Chondrocyte (in vitro differentiated cells): ENCODE measurements at regions not wholly inside any gene's neighbourhood (a gene's known extent, or its start where the extent isn't known, plus 50 kb on each side); places are given as distances from the start of the nearest gene placed in this dataset.
A peak's percentile ranks its signal among the peaks of the same experiment; 100 is the strongest.

Source experiments
- DNase-seq: peaks from one replicate; pipeline ENCODE4 v3.0.0; 2021; ENCODE audit warnings: mixed read lengths, low spot score
- H3K27ac Mint-ChIP-seq: one replicate; pipeline ENCODE4 v1.8.0; 2021; ENCODE audit warnings: mild to moderate bottlenecking, moderate library complexity, mixed read lengths; ENCODE audit not compliant: unreplicated experiment
- H3K27me3 Mint-ChIP-seq: 2 replicates; pipeline ENCODE4 v1.8.0; 2021; ENCODE audit warnings: low read depth, mixed read lengths
- H3K36me3 Mint-ChIP-seq: 2 replicates; pipeline ENCODE4 v1.8.0; 2021; ENCODE audit warnings: low read depth, mixed read lengths
- H3K4me1 Mint-ChIP-seq: 2 replicates; pipeline ENCODE4 v1.8.0; 2021; ENCODE audit warnings: low read depth, mild to moderate bottlenecking, mixed read lengths
- H3K4me3 Mint-ChIP-seq: one replicate; pipeline ENCODE4 v1.8.0; 2021; ENCODE audit warnings: mild to moderate bottlenecking, moderate library complexity, mixed read lengths; ENCODE audit not compliant: unreplicated experiment
- H3K9me3 Mint-ChIP-seq: 2 replicates; pipeline ENCODE4 v1.8.0; 2021; ENCODE audit warnings: low read depth, mixed read lengths
- CTCF ChIP-seq: fragments of 200-600 bp; sonication (generic); IDR thresholded peaks from 2 replicates; pipeline ENCODE4 v1.5.0; 2021; ENCODE audit warnings: antibody characterized with exemption, mild to moderate bottlenecking, moderate library complexity

- no peak overlapping the region for H3K4me3 Mint-ChIP-seq
Measured at GRCh38 chr15:95127356-95127755, 896.0 kb downstream of the MCTP2 start.

DNA sequence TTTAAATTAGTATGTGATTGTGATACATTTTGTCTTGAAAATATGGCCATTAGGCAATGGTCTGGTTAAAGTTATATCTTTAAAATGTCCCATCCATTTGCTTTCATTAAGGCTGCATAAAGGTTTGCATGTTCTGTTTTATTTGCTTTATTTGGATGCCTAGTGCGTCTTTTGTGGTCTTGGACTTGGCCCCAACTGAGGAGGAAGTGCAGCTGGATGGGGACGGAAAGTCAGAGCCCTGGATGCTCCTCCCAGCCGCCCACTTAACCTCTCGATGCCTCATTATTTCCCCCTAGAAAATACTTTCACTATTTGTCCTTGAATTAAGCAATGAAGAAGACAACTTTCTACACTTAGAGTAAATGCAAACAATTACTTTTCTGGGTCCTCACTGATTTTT is 898.2 kb downstream of the MCTP2 start:
- Mint-ChIP-seq H3K4me1 (peaks cover 49% of the 10 kb centered on the region), H3K27me3 (no peaks in the 10 kb centered on the region)
- no peak for DNase-seq

More at GRCh38 chr15:95127356-95127755, 896.0 kb downstream of the MCTP2 start:
- no peaks in the 10 kb centered on the region for H3K9me3 Mint-ChIP-seq
- no peak overlapping the region for H3K27ac Mint-ChIP-seq
- peaks cover 28% of the 10 kb centered on the region for H3K4me1 Mint-ChIP-seq
- DNase-seq = no peak
- no peaks in the 10 kb centered on the region for H3K36me3 Mint-ChIP-seq
- H3K27me3 Mint-ChIP-seq = no peaks in the 10 kb centered on the region
- no peak for TF ChIP-seq CTCF

DNA sequence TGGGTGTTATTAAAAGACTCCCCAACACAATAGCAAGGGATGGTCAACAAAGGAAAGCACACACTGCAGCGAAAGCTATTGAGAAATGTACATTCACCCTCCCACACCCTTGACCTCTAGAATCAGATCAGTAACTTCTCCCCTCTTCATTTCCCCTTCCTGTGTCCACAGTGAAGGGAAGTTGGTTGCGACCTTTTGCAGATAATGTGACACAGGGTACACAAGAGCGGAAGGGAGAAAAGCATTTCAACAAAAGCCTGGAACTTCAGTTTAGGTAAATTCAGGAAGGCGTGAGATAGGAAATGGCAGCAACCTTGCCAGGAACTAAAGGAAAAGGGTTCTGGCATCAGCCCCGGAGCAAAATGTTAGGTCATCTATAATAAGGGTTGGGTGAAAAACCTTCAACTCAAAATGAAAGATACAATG is 899.8 kb downstream of the MCTP2 start:
- Mint-ChIP-seq H3K4me1 (peaks cover 63% of the 10 kb centered on the region), H3K4me3 (no peak overlapping the region), H3K27ac (no peak overlapping the region), H3K36me3 (no peaks in the 10 kb centered on the region), H3K9me3 (no peaks in the 10 kb centered on the region), H3K27me3 (no peaks in the 10 kb centered on the region)
- TF ChIP-seq CTCF = no peak
- no peak for DNase-seq

More for the DNA sequence above, 898.2 kb downstream of the MCTP2 start:
- Mint-ChIP-seq H3K27ac (no peak overlapping the region), H3K9me3 (no peaks in the 10 kb centered on the region), H3K4me3 (no peak overlapping the region), H3K36me3 (no peaks in the 10 kb centered on the region)
- TF ChIP-seq CTCF = no peak

DNA sequence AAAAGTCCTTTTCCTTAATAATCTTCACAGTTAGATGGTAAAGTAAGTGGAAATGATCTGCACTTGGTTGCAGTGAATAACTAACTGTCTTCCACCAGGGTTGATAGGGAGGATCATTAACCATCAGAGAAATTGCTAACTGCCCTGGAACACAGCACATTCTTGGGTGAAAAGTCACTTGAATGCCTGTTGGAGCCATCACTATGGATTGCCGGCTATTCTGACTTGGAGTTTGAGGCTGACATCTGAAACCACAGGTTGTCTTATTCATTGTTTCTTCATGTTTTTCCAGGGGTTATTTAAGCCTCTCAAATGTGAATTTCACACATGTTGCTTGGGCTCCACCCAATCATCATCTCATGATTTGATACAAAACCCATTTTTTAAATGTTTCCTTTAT is 901.4 kb downstream of the MCTP2 start:
- Mint-ChIP-seq H3K27me3 (no peaks in the 10 kb centered on the region), H3K36me3 (no peaks in the 10 kb centered on the region), H3K4me3 (no peak overlapping the region), H3K4me1 (peaks cover 69% of the 10 kb centered on the region), H3K27ac (peak overlapping the region; percentile 63), H3K9me3 (peaks cover 2% of the 10 kb centered on the region)
- TF ChIP-seq CTCF = no peak
- no peak for DNase-seq

- Mint-ChIP-seq H3K27ac (peak overlapping the region; percentile 81), H3K4me3 (no peak overlapping the region), H3K27me3 (no peaks in the 10 kb centered on the region), H3K9me3 (peaks cover 5% of the 10 kb centered on the region), H3K36me3 (no peaks in the 10 kb centered on the region), H3K4me1 (peaks cover 67% of the 10 kb centered on the region)
- no peak for TF ChIP-seq CTCF
- DNase-seq = no peak
Measured at GRCh38 chr15:95134431-95135110, 903.2 kb downstream of the MCTP2 start.
